ENCODE measurements at regions not wholly inside any gene's neighbourhood (a gene's known extent, or its start where the extent isn't known, plus 50 kb on each side); places are given as distances from the start of the nearest gene placed in this dataset.

- TF ChIP-seq CTCF (IDR thresholded peaks at IDR 0.05 in 4 of 5, conservative IDR thresholded peaks at IDR 0.05 in 1 of 5) (no peak), POLR2A (IDR thresholded peaks at IDR 0.05) (no peak)
Observed at GRCh38 chr6:140202964-140203515, 828.6 kb upstream of the CITED2 start.
